HG02981 (cell line): ENCODE measurements at regions not wholly inside any gene's neighbourhood (a gene's known extent, or its start where the extent isn't known, plus 50 kb on each side); places are given as distances from the start of the nearest gene placed in this dataset.

ENCODE experiments used
- ATAC-seq: cut with Tn5 transposase; IDR thresholded peaks from one replicate; pipeline ENCODE4 v1.9.1; 2021; ENCODE audit warnings: mild to moderate bottlenecking, moderate library complexity; ENCODE audit not compliant: unreplicated experiment

GRCh38 chr10:55048830-55049498 lies 247.9 kb upstream of the PCDH15 start:
- no peak for ATAC-seq

- no peak for ATAC-seq
Observed at GRCh38 chr10:55043540-55043939, 242.5 kb upstream of the PCDH15 start.

DNA sequence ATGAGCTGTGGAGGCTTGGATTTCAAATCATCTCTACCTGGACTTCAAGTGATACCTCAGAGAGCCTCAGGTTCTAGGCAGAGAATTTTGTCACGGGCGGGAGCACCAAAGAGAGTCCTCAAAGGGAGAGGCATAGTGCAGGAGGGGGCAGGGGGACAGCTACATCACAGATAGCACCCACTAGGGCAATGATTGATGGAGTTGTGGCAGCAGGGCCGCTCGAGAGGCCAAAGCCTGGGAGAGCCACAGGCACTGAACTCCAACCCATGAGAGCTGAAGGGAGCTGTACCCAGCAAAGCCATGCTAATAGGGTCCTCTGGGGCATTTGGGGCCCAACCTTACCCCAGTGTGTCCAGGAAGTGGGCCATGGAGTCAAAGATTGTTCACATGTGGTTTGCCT lies 232.0 kb upstream of the PCDH15 start:
- no peak for ATAC-seq

DNA sequence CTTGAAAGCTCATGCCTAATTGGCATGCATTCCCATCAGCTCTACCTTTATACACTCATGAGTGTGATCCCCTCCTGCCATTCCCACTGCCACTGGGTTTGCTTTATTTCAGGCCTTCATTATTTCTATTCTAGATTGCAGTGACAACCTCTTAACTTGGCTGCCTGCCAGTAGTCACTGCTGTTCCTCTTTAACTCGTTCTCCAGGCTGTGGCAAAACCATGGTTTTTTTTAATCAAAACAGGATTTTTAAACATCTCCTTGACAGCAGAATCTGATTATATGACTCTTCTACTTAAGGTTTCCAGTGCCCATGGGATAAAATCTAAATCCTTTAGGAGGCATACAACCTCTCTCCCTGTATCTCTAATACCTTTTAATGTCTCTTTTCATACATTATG lies 223.7 kb upstream of the PCDH15 start:
- ATAC-seq = no peak

GRCh38 chr10:55019439-55019838 lies 218.4 kb upstream of the PCDH15 start:
- no peak for ATAC-seq

DNA sequence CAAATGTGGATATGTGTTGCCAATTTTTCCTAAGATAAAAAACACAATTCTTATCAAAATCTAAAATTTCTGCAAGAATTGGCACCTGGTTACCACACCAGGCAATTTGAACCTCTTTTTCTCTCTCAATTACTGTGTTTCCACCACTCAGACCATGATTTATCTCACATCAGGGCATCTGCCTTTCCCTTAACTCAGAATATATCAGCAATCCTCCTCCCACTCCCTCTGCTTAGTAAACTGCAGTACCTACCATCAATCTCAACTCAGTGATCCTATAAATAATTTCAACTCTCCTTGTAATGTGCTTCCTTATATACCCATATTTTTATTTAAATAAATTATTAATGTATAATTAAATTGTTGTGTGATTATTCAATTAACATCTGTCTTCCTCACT lies 212.3 kb upstream of the PCDH15 start:
- no peak for ATAC-seq

- ATAC-seq = no peak
Observed at GRCh38 chr10:55002420-55002819, 201.4 kb upstream of the PCDH15 start.

GRCh38 chr10:55001422-55001821 lies 200.4 kb upstream of the PCDH15 start:
- no peak for ATAC-seq

GRCh38 chr10:54993148-54993547 lies 192.1 kb upstream of the PCDH15 start:
- ATAC-seq = no peak

DNA sequence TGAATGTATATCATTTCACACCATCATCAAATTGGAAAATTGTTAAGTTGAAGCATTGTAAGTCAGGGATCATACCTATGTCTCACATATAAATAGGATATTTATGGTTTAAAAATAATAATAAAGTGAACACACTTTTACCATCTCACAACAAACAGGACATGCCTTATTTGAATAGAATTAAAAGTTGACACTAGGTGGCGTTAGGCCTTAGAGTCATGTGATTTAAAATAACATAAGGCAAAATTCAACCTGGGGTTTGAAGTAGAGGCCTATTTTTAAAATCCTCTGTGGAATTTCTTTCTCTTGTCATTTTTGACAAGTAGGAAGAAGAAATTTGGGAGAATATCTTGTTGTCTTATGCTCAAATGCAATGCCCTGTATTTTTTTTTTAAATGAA lies 184.7 kb upstream of the PCDH15 start:
- no peak for ATAC-seq

DNA sequence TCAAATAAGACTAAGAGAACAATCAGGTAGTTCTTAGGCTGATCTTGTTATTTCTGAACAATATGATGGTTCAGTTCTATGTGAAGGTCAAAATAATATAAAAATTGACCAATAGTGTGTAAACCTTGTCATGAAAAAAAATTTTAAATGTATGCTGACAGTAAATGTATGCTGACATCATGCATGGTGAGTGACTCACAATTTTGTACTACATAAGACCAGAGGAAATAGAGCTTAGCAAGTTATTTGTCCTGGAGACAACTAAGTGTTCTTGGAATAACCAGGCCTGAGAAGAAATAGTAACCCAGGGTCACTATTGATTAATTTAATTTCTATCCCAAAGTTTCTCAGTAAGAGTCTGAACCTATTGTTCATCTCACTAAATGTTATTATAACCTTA lies 182.2 kb upstream of the PCDH15 start:
- ATAC-seq = no peak

- no peak for ATAC-seq
Observed at GRCh38 chr10:54962134-54962900, 161.3 kb upstream of the PCDH15 start.

GRCh38 chr10:54961040-54961439 lies 160.0 kb upstream of the PCDH15 start:
- ATAC-seq = no peak

GRCh38 chr10:54958844-54959243 lies 157.8 kb upstream of the PCDH15 start:
- no peak for ATAC-seq

DNA sequence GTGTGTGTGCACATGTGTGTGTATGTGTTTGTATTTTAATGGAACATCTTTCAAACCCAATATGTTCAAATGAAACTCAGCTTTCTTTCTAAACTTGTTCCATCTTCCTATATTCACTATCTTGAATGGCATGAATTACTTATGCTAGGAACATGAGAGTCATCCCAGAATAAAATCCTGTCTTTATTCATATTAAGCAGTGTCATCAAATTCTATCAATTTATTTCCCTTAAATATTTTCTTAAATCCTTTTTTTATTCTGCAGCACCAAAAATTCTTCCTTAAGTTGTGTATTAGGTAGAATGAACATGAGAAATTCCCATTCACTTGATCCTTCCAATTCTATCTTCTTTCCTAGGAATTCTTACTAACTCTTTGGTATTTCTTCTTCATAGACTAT lies 146.6 kb upstream of the PCDH15 start:
- ATAC-seq = no peak

DNA sequence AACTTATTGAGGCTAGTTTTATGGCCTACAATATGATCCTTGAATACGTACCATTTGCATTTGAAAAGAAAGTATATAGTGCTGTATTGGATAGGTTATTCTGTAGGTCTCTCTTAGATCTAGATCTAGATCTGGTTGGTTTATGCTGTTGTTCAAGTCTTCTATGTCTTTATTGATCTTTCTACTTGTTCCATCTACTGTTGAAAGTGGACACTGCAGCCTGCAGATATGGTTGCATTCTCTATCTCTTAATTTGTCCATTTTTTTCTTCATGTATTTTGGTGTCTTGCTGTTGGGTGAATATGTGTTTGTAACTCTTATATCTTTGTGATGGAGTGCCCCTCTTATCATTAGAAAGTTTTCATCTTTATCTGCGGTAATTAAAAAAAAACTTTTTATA lies 139.4 kb upstream of the PCDH15 start:
- no peak for ATAC-seq

DNA sequence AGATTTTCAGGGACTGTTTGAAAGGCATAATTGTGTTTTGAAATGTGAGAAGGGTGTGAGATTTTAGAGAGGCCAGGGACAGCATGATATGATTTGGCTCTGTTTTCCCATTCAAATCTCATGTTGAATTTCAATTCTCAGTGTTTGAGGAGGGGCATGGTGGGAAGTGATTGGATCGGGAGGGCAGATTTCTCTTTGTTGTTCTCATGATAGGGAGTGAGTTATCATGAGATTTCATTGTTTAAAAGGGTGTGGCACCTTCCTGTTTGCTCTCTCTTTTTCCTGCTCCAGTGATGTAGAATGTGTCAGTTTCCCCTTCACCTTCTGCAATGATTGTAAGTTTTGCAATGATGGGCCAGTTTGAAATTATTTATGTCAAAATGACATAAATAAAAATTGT lies 113.0 kb upstream of the PCDH15 start:
- no peak for ATAC-seq

DNA sequence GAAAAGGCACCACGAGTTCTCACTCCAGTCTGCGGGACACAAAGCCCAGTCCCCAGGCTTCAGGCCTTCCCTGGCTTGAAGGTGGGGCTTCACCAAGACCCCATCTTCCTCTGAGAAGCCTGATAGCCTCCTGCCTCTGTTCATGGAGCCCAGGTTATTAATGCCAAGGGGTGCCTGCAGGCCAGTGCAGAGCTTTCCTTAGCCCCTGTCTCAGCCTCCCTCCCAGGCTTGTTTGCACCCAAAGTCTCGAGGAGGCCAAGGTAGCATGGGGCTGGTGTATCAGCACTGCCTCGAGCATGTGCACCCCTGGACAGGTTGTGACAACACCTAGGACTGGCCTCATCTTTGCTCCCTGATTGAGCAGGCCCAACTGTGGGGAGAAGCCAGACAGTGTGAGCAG lies 108.1 kb upstream of the PCDH15 start:
- no peak for ATAC-seq

- ATAC-seq = no peak
Observed at GRCh38 chr10:54908019-54908418, 107.0 kb upstream of the PCDH15 start.

GRCh38 chr10:54906940-54907339 lies 105.9 kb upstream of the PCDH15 start:
- ATAC-seq = no peak

- no peak for ATAC-seq
Observed at GRCh38 chr10:54905578-54906192, 104.7 kb upstream of the PCDH15 start.

GRCh38 chr10:54904833-54905232 lies 103.8 kb upstream of the PCDH15 start:
- no peak for ATAC-seq
